ENCODE measurements at regions not wholly inside any gene's neighbourhood (a gene's known extent, or its start where the extent isn't known, plus 50 kb on each side); places are given as distances from the start of the nearest gene placed in this dataset.
A peak's percentile ranks its signal among the peaks of the same experiment; 100 is the strongest.

- Histone ChIP-seq H3K4me1 (ENCODE audit: control insufficient read depth in 5 of 5, insufficient read depth in 5 of 5, low read length in 5 of 5) (peaks cover 0 to 10% (median under 1%) of the 10 kb centered on the region in 5 donors), H3K9ac (ENCODE audit: insufficient read depth in 1 of 2, low read length in 2 of 2) (no peak overlapping the region), H3K4me3 (no peak overlapping the region), H3K27me3 (ENCODE audit: control insufficient read depth in 3 of 3, insufficient read depth in 3 of 3, low read length in 2 of 3) (peaks cover 0 to 2% (median 0%) of the 10 kb centered on the region in 3 donors), H3K36me3 (ENCODE audit: control insufficient read depth in 4 of 4, insufficient read depth in 4 of 4, low read length in 4 of 4) (no peaks in the 10 kb centered on the region), H3K27ac (ENCODE audit: low read depth in 1 of 2, low read length in 1 of 2) (no peak overlapping the region), H3K9me3 (ENCODE audit: control insufficient read depth in 4 of 4, insufficient read depth in 3 of 4, low read length in 3 of 4) (no peaks in the 10 kb centered on the region)
- DNase-seq (no peak), ATAC-seq (ENCODE audit: insufficient read depth, low FRiP score) (no peak)
- 79 to 83% methylated on average over 6 of the region's 6 CpGs for WGBS, 2 donors
- no peak for TF ChIP-seq CTCF (IDR thresholded peaks at IDR 0.05; ENCODE audit: control extremely low read depth, extremely low read depth)
Observed at GRCh38 chr10:110405380-110405779, 92.3 kb upstream of the DUSP5 start.

- DNase-seq (no peak), ATAC-seq (ENCODE audit: insufficient read depth, low FRiP score) (no peak)
- Histone ChIP-seq H3K9me3 (ENCODE audit: control insufficient read depth in 4 of 4, insufficient read depth in 3 of 4, low read length in 3 of 4) (no peaks in the 10 kb centered on the region), H3K9ac (ENCODE audit: insufficient read depth in 1 of 2, low read length in 2 of 2) (peak overlapping the region in 1 of 2 donors; percentile 13), H3K27me3 (ENCODE audit: control insufficient read depth in 3 of 3, insufficient read depth in 3 of 3, low read length in 2 of 3) (peaks cover 0 to 2% (median 0%) of the 10 kb centered on the region in 3 donors), H3K4me3 (no peak overlapping the region), H3K4me1 (ENCODE audit: control insufficient read depth in 5 of 5, insufficient read depth in 5 of 5, low read length in 5 of 5) (peaks cover 0 to 15% (median 7%) of the 10 kb centered on the region in 5 donors), H3K27ac (ENCODE audit: low read depth in 1 of 2, low read length in 1 of 2) (no peak overlapping the region), H3K36me3 (ENCODE audit: control insufficient read depth in 4 of 4, insufficient read depth in 4 of 4, low read length in 4 of 4) (no peaks in the 10 kb centered on the region)
- TF ChIP-seq CTCF (IDR thresholded peaks at IDR 0.05; ENCODE audit: control extremely low read depth, extremely low read depth) = no peak
- WGBS, 2 donors = 93 to 94% methylated on average over 8 of the region's 8 CpGs
Observed at GRCh38 chr10:110407301-110408170, 90.2 kb upstream of the DUSP5 start.

- H3K27ac ChIP-seq (ENCODE audit: low read depth in 1 of 2, low read length in 1 of 2) = no peak overlapping the region
- H3K9me3 ChIP-seq (ENCODE audit: control insufficient read depth in 4 of 4, insufficient read depth in 3 of 4, low read length in 3 of 4) = no peaks in the 10 kb centered on the region
- H3K4me1 ChIP-seq (ENCODE audit: control insufficient read depth in 5 of 5, insufficient read depth in 5 of 5, low read length in 5 of 5) = peaks cover 0 to 15% (median 7%) of the 10 kb centered on the region in 5 donors
- H3K36me3 ChIP-seq (ENCODE audit: control insufficient read depth in 4 of 4, insufficient read depth in 4 of 4, low read length in 4 of 4) = no peaks in the 10 kb centered on the region
- no peak for ATAC-seq (ENCODE audit: insufficient read depth, low FRiP score)
- no peak overlapping the region for H3K9ac ChIP-seq (ENCODE audit: insufficient read depth in 1 of 2, low read length in 2 of 2)
- H3K4me3 ChIP-seq = no peak overlapping the region
- no peak for DNase-seq
- no peak for TF ChIP-seq CTCF (IDR thresholded peaks at IDR 0.05; ENCODE audit: control extremely low read depth, extremely low read depth)
- WGBS, 2 donors = 88 to 89% methylated on average over 10 of the region's 10 CpGs
- H3K27me3 ChIP-seq (ENCODE audit: control insufficient read depth in 3 of 3, insufficient read depth in 3 of 3, low read length in 2 of 3) = peaks cover 0 to 2% (median 0%) of the 10 kb centered on the region in 3 donors
Observed at GRCh38 chr10:110408203-110408871, 89.4 kb upstream of the DUSP5 start.
